Neural progenitor cell (in vitro differentiated cells): ENCODE measurements at regions not wholly inside any gene's neighbourhood (a gene's known extent, or its start where the extent isn't known, plus 50 kb on each side); places are given as distances from the start of the nearest gene placed in this dataset.

Source experiments
- DNase-seq: peaks from one replicate; pipeline ENCODE4 v3.0.0-alpha.2; 2016; ENCODE audit warnings: low spot score
- H2AFZ ChIP-seq: fragments of 200-600 bp; sonication (generic); replicated peaks from 2 replicates; pipeline ENCODE4 v1.6.1; 2016; ENCODE audit warnings: antibody characterized with exemption
- H3F3A ChIP-seq: fragments of 200-600 bp; sonication (generic); 2 replicates; pipeline ENCODE4 v1.6.1; 2016; ENCODE audit warnings: antibody characterized with exemption, low read depth
- H3K27ac ChIP-seq: fragments of 200-600 bp; sonication (generic); 2 replicates; pipeline ENCODE4 v1.5.1; 2016; ENCODE audit warnings: mild to moderate bottlenecking
- H3K27me3 ChIP-seq: fragments of 200-600 bp; sonication (generic); 2 replicates; pipeline ENCODE4 v1.6.1; 2016; ENCODE audit warnings: mild to moderate bottlenecking, moderate library complexity
- H3K36me3 ChIP-seq: fragments of 200-600 bp; sonication (generic); 2 replicates; pipeline ENCODE4 v1.5.1; 2016
- H3K4me1 ChIP-seq: fragments of 200-600 bp; sonication (generic); 2 replicates; pipeline ENCODE4 v1.6.1; 2016; ENCODE audit warnings: mixed run types
- H3K4me2 ChIP-seq: fragments of 200-600 bp; sonication (generic); 2 replicates; pipeline ENCODE4 v1.6.1; 2016
- H3K4me3 ChIP-seq: fragments of 200-600 bp; sonication (generic); 2 replicates; pipeline ENCODE4 v1.5.1; 2016
- H3K79me2 ChIP-seq: fragments of 200-600 bp; sonication (generic); 2 replicates; pipeline ENCODE4 v1.6.1; 2016; ENCODE audit warnings: low read depth
- H3K9ac ChIP-seq: fragments of 200-600 bp; sonication (generic); 2 replicates; pipeline ENCODE4 v1.6.1; 2016
- H3K9me3 ChIP-seq: fragments of 200-600 bp; sonication (generic); 2 replicates; pipeline ENCODE4 v1.5.1; 2016; ENCODE audit warnings: low read depth
- H4K20me1 ChIP-seq: fragments of 200-600 bp; sonication (generic); 2 replicates; pipeline ENCODE4 v1.6.1; 2016; ENCODE audit warnings: low read depth
- H3K27ac Mint-ChIP-seq: 3 replicates; pipeline ENCODE4 v1.8.0; 2021; ENCODE audit warnings: mixed read lengths
- H3K27me3 Mint-ChIP-seq: 2 replicates; pipeline ENCODE4 v1.8.0; 2022; ENCODE audit warnings: low read depth, mild to moderate bottlenecking, inconsistent platforms, moderate library complexity, mixed read lengths; ENCODE audit not compliant: insufficient read depth
- H3K36me3 Mint-ChIP-seq: 3 replicates; pipeline ENCODE4 v1.8.0; 2021; ENCODE audit warnings: mixed read lengths
- H3K4me1 Mint-ChIP-seq: 3 replicates; pipeline ENCODE4 v1.8.0; 2021; ENCODE audit warnings: mixed read lengths
- H3K4me3 Mint-ChIP-seq: 3 replicates; pipeline ENCODE4 v1.8.0; 2021; ENCODE audit warnings: mild to moderate bottlenecking, moderate library complexity, mixed read lengths
- H3K9me3 Mint-ChIP-seq: 3 replicates; pipeline ENCODE4 v1.8.0; 2020; ENCODE audit warnings: mixed read lengths
- EZH2 ChIP-seq: fragments of 200-600 bp; sonication (generic); IDR thresholded peaks from 2 replicates; pipeline ENCODE4 v1.6.1; 2017; ENCODE audit warnings: antibody characterized with exemption, mild to moderate bottlenecking, moderate library complexity
- EZH2phosphoT487 ChIP-seq: fragments of 200-600 bp; sonication (generic); IDR thresholded peaks from 2 replicates; pipeline ENCODE4 v1.6.1; 2017; ENCODE audit warnings: antibody characterized with exemption
- TF ChIP-seq, protein P1 (sequence below): fragments of 200-600 bp; sonication (generic); IDR thresholded peaks from 2 replicates; pipeline ENCODE4 v1.5.1; 2017; ENCODE audit warnings: antibody characterized with exemption, mild to moderate bottlenecking

DNA sequence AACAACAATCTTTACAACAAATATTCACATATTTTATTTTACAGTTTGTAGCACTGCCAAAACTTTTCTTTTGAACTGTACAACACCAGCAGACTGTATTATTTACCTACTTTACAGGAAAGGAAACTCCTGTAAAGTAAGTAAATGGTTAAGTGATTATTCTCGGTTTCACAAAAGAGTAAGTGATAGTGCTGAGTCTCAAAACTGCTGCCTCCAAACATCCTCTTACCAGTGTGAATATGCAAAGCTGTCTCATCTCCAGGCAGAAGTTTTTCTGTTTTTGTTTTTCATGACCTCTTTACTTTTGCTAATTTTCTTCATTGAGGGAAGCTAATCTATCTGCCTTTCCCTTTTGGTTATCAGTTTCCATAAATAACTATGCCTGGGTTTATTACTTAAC, 286.7 kb downstream of the SRGAP2C start:
- DNase-seq, result no peak
- H3K4me2 ChIP-seq, result no peak overlapping the region
- H3F3A ChIP-seq, result no peaks in the 10 kb centered on the region
- TF ChIP-seq EZH2 (no peak), EZH2phosphoT487 (no peak)
- TF ChIP-seq, protein P1, sequence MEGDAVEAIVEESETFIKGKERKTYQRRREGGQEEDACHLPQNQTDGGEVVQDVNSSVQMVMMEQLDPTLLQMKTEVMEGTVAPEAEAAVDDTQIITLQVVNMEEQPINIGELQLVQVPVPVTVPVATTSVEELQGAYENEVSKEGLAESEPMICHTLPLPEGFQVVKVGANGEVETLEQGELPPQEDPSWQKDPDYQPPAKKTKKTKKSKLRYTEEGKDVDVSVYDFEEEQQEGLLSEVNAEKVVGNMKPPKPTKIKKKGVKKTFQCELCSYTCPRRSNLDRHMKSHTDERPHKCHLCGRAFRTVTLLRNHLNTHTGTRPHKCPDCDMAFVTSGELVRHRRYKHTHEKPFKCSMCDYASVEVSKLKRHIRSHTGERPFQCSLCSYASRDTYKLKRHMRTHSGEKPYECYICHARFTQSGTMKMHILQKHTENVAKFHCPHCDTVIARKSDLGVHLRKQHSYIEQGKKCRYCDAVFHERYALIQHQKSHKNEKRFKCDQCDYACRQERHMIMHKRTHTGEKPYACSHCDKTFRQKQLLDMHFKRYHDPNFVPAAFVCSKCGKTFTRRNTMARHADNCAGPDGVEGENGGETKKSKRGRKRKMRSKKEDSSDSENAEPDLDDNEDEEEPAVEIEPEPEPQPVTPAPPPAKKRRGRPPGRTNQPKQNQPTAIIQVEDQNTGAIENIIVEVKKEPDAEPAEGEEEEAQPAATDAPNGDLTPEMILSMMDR, result no peak
- no peak overlapping the region for H3K9ac ChIP-seq
- H4K20me1 ChIP-seq, result no peaks in the 10 kb centered on the region
- no peak overlapping the region for H3K27ac ChIP-seq
- no peaks in the 10 kb centered on the region for H3K9me3 ChIP-seq
- Mint-ChIP-seq H3K9me3 (peaks cover 16% of the 10 kb centered on the region), H3K27ac (no peak overlapping the region), H3K27me3 (peaks cover 3% of the 10 kb centered on the region), H3K4me1 (peaks cover 3% of the 10 kb centered on the region), H3K4me3 (no peak overlapping the region), H3K36me3 (no peaks in the 10 kb centered on the region)
- no peak overlapping the region for H2AFZ ChIP-seq
- H3K27me3 ChIP-seq, result no peaks in the 10 kb centered on the region
- H3K36me3 ChIP-seq, result no peaks in the 10 kb centered on the region
- H3K79me2 ChIP-seq, result no peaks in the 10 kb centered on the region
- H3K4me3 ChIP-seq, result no peak overlapping the region
- H3K4me1 ChIP-seq, result no peaks in the 10 kb centered on the region

DNA sequence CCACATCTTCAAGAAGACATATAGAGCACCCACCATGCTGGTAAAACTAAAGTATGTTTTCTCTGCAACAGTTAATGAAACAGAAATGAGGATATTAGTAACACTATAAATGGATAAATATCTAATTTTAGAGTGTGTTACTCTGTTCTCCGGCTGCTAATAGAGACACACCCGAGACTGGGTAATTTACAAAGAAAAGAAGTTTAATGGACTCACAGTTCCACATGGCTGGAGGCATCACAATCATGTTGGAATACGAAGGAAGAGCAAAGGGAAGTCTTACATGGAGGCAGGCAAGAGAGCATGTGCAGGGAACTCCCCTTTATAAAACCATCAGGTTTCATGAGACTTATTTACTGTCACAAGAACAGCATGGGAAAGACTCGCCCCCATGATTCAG, 287.2 kb downstream of the SRGAP2C start:
- Mint-ChIP-seq H3K27ac (no peak overlapping the region), H3K4me3 (no peak overlapping the region), H3K4me1 (peaks cover 3% of the 10 kb centered on the region), H3K36me3 (no peaks in the 10 kb centered on the region), H3K27me3 (peaks cover 3% of the 10 kb centered on the region), H3K9me3 (peaks cover 20% of the 10 kb centered on the region)
- Histone ChIP-seq H3F3A (no peaks in the 10 kb centered on the region), H3K4me1 (no peaks in the 10 kb centered on the region), H3K4me3 (no peak overlapping the region), H4K20me1 (no peaks in the 10 kb centered on the region), H3K27ac (no peak overlapping the region), H2AFZ (no peak overlapping the region), H3K36me3 (no peaks in the 10 kb centered on the region), H3K27me3 (no peaks in the 10 kb centered on the region), H3K4me2 (no peak overlapping the region), H3K9ac (no peak overlapping the region), H3K9me3 (no peaks in the 10 kb centered on the region), H3K79me2 (no peaks in the 10 kb centered on the region)
- TF ChIP-seq EZH2, result no peak
- TF ChIP-seq, protein P1, result no peak
- TF ChIP-seq EZH2phosphoT487, result no peak
- DNase-seq, result no peak

DNA sequence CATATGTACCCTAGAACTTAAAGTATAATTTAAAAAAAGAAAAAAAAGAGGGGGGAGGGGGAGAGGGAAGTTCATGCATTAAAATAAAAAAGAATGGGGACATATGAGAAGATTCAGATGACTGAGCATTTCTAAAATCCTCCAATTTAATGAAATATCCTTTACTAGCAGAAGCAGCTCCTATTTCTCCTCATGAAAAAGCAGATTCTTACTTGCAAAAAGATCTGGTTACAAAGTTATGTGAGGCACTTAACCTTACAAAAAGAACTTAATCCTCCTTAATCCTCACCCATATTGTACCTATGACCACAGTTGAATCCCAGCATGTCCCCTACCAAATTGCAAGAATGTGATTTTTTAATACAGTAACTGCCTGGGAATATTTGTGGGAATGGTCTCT, 298.5 kb downstream of the SRGAP2C start:
- no peaks in the 10 kb centered on the region for H3K4me1 ChIP-seq
- Mint-ChIP-seq H3K27ac (no peak overlapping the region), H3K4me1 (no peaks in the 10 kb centered on the region), H3K9me3 (peaks cover 22% of the 10 kb centered on the region), H3K4me3 (no peak overlapping the region), H3K27me3 (peaks cover 2% of the 10 kb centered on the region), H3K36me3 (no peaks in the 10 kb centered on the region)
- H2AFZ ChIP-seq, result no peak overlapping the region
- H3F3A ChIP-seq, result no peaks in the 10 kb centered on the region
- H3K4me2 ChIP-seq, result no peak overlapping the region
- H3K9ac ChIP-seq, result no peak overlapping the region
- H4K20me1 ChIP-seq, result no peaks in the 10 kb centered on the region
- H3K4me3 ChIP-seq, result no peak overlapping the region
- no peaks in the 10 kb centered on the region for H3K9me3 ChIP-seq
- H3K27ac ChIP-seq, result no peak overlapping the region
- no peaks in the 10 kb centered on the region for H3K36me3 ChIP-seq
- TF ChIP-seq EZH2 (no peak), EZH2phosphoT487 (no peak)
- TF ChIP-seq, protein P1, result no peak
- H3K27me3 ChIP-seq, result no peaks in the 10 kb centered on the region
- DNase-seq, result no peak
- no peaks in the 10 kb centered on the region for H3K79me2 ChIP-seq
